Progenitor cell of endocrine pancreas (in vitro differentiated cells): ENCODE measurements at regions not wholly inside any gene's neighbourhood (a gene's known extent, or its start where the extent isn't known, plus 50 kb on each side); places are given as distances from the start of the nearest gene placed in this dataset.

Source experiments
- DNase-seq: peaks from one replicate; pipeline ENCODE4 v3.0.0; 2021; ENCODE audit warnings: low spot score; ENCODE audit not compliant: unreplicated experiment
- H3K27ac Mint-ChIP-seq: 2 replicates; pipeline ENCODE4 v1.8.0; 2021; ENCODE audit warnings: mild to moderate bottlenecking, moderate library complexity, mixed read lengths
- H3K27me3 Mint-ChIP-seq: 2 replicates; pipeline ENCODE4 v1.8.0; 2021; ENCODE audit warnings: mixed read lengths
- H3K36me3 Mint-ChIP-seq: 2 replicates; pipeline ENCODE4 v1.8.0; 2022; ENCODE audit warnings: mixed read lengths; ENCODE audit not compliant: insufficient read depth
- H3K4me1 Mint-ChIP-seq: 2 replicates; pipeline ENCODE4 v1.8.0; 2021; ENCODE audit warnings: low read depth, mixed read lengths
- H3K4me3 Mint-ChIP-seq: 2 replicates; pipeline ENCODE4 v1.8.0; 2021; ENCODE audit warnings: low read depth, mild to moderate bottlenecking, moderate library complexity, mixed read lengths
- H3K9me3 Mint-ChIP-seq: 2 replicates; pipeline ENCODE4 v1.8.0; 2021; ENCODE audit warnings: low read depth, mixed read lengths
- CTCF ChIP-seq: fragments of 200-600 bp; sonication (generic); IDR thresholded peaks from one replicate; pipeline ENCODE4 v1.5.0; 2021; ENCODE audit warnings: antibody characterized with exemption, mild to moderate bottlenecking; ENCODE audit not compliant: unreplicated experiment

DNA sequence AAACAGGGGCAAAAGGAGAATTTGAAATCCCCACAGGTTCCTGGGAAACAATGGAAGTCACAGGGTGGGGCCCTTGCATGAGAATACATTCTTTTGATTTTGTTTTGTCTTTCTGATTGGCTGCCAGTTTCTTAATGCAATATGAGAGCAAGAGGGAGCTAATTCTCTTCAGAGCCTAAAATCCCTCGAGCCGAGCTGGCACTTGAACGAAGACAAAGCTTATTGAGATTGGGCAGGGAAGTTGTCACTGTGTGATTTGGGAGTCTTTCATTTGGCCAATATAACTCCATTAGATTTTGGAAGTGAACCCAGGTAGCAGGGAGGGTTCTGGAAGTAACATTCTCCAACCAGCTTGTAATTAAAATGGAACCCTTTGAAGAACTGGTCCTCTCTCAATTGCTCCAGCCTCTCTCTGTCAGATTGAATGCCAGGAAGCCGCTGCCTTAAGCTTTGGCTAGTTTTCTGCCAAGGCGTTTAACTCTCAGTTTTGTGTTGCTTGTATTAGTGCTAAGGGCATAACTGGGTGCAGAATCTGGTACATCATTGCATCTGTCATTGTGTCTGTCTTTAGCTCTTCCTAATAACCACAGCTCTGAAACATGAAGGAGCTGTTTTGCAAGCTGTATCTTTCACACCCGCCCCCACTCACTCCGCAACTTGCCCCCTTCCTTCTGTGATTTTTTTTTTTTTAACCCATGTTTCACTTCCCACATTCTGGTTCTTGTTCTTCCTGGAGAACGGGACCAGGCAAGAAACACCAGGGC, 272.0 kb downstream of the MAF start:
- no peak for TF ChIP-seq CTCF
- H3K9me3 Mint-ChIP-seq, result no peaks in the 10 kb centered on the region
- peaks cover 4% of the 10 kb centered on the region for H3K27me3 Mint-ChIP-seq
- H3K36me3 Mint-ChIP-seq, result no peaks in the 10 kb centered on the region
- no peak overlapping the region for H3K27ac Mint-ChIP-seq
- H3K4me1 Mint-ChIP-seq, result no peaks in the 10 kb centered on the region
- H3K4me3 Mint-ChIP-seq, result no peak overlapping the region
- DNase-seq, result no peak

GRCh38 chr16:79327836-79328235, 272.7 kb downstream of the MAF start:
- Mint-ChIP-seq H3K36me3 (no peaks in the 10 kb centered on the region), H3K9me3 (no peaks in the 10 kb centered on the region), H3K27ac (no peak overlapping the region), H3K27me3 (peaks cover 4% of the 10 kb centered on the region), H3K4me1 (no peaks in the 10 kb centered on the region), H3K4me3 (no peak overlapping the region)
- DNase-seq, result no peak
- no peak for TF ChIP-seq CTCF

DNA sequence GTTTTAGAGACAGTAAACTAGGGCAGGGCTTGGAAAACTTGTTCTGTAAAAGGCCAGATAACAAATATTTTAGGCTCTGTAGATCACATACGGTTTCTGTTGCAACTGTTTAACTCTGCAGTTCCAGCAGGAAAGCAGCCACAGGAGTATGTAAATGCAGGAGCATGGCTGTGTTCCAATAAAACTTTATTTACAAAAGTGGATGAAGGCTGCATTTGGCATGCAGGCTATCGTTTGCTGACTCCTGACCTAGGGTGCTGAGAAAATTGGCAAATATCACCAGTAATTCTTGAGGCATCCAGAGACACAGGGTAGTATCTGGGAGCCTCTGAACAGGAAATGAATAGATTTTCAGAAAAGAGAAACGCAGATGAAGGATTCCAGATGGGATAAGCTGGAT, 274.0 kb downstream of the MAF start:
- no peaks in the 10 kb centered on the region for H3K9me3 Mint-ChIP-seq
- no peak overlapping the region for H3K4me3 Mint-ChIP-seq
- no peak overlapping the region for H3K27ac Mint-ChIP-seq
- H3K27me3 Mint-ChIP-seq, result peaks cover 4% of the 10 kb centered on the region
- DNase-seq, result no peak
- no peak for TF ChIP-seq CTCF
- no peaks in the 10 kb centered on the region for H3K4me1 Mint-ChIP-seq
- H3K36me3 Mint-ChIP-seq, result no peaks in the 10 kb centered on the region

GRCh38 chr16:79325226-79325945, 275.2 kb downstream of the MAF start:
- H3K27me3 Mint-ChIP-seq, result peaks cover 8% of the 10 kb centered on the region
- no peaks in the 10 kb centered on the region for H3K36me3 Mint-ChIP-seq
- H3K27ac Mint-ChIP-seq, result no peak overlapping the region

DNA sequence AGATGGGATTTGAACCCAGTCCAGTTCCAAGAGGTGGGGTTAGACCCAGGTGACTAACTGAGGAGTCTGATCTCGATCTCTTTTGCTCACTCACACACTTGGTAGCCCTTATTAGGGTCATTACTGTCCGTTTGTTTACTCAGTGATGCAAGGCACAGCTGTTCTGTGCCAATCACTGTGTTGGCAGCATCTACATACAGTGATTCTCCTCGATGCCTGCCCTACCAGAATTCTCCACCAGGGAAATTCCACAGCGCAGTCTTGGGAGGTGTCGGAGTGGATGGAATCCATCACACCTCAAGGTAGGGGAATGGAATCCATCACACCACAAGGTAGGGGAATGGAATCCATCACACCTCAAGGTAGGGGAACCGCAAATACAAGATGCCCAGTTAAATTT, 279.6 kb downstream of the MAF start:
- Mint-ChIP-seq H3K9me3 (no peaks in the 10 kb centered on the region), H3K27me3 (peaks cover 34% of the 10 kb centered on the region), H3K4me3 (no peak overlapping the region), H3K4me1 (no peaks in the 10 kb centered on the region), H3K36me3 (no peaks in the 10 kb centered on the region), H3K27ac (no peak overlapping the region)
- DNase-seq, result no peak
- peak; percentile 20 for TF ChIP-seq CTCF

More at GRCh38 chr16:79325226-79325945, 275.2 kb downstream of the MAF start:
- no peaks in the 10 kb centered on the region for H3K4me1 Mint-ChIP-seq
- no peak for TF ChIP-seq CTCF
- H3K9me3 Mint-ChIP-seq, result no peaks in the 10 kb centered on the region
- no peak overlapping the region for H3K4me3 Mint-ChIP-seq
- no peak for DNase-seq
